Caco-2 (cell line): ENCODE measurements at regions not wholly inside any gene's neighbourhood (a gene's known extent, or its start where the extent isn't known, plus 50 kb on each side); places are given as distances from the start of the nearest gene placed in this dataset.

Experiments used
- BruUV-seq: library from RNA; stranded (reverse); fragments of 400-500 nt; replicated peaks from 2 replicates; lab custom pipeline; 2021; lab: Mats Ljungman, UMichigan
- CTCF ChIA-PET: fragments of 300-600 bp; sonication (Branson Sonifier 250); formaldehyde crosslinking; loops from one replicate; lab custom pipeline; 2022; ENCODE audit warnings: antibody characterized with exemption; lab: Charles Lee
- POLR2A ChIA-PET: fragments of 300-600 bp; sonication (Branson Sonifier 250); formaldehyde crosslinking; loops from one replicate; lab custom pipeline; 2022; ENCODE audit warnings: antibody characterized with exemption; lab: Charles Lee
- DNase-seq, 2 experiments: peaks; one replicate each; pipeline versions ENCODE4 v3.0.0 to v3.0.0-alpha.2; 2020 to 2022
- H3K27me3 ChIP-seq: replicated peaks from 2 replicates; pipeline ENCODE4 v1.6.0; 2011; ENCODE audit warnings: low read length; ENCODE audit not compliant: control insufficient read depth, insufficient read depth
- H3K36me3 ChIP-seq: 2 replicates; pipeline ENCODE4 v1.5.1; 2011; ENCODE audit warnings: low read length; ENCODE audit not compliant: control insufficient read depth, insufficient read depth
- H3K4me1 ChIP-seq: fragments of 250-450 bp; sonication (Bioruptor Pico); 2 replicates; pipeline ENCODE4 v1.5.1; 2020; ENCODE audit warnings: mild to moderate bottlenecking
- H3K4me3 ChIP-seq: 2 replicates; pipeline ENCODE4 v1.5.1; 2011; ENCODE audit warnings: low read depth, mild to moderate bottlenecking, control low read depth, low read length
- H3K9me3 ChIP-seq: fragments of 250-450 bp; sonication (Bioruptor Pico); 2 replicates; pipeline ENCODE4 v1.5.1; 2020; ENCODE audit warnings: mild to moderate bottlenecking, moderate library complexity
- H3K27ac Mint-ChIP-seq: one replicate; pipeline ENCODE4 v1.8.0; 2022; ENCODE audit warnings: mixed read lengths; ENCODE audit not compliant: unreplicated experiment
- H3K27me3 Mint-ChIP-seq: one replicate; pipeline ENCODE4 v1.8.0; 2022; ENCODE audit warnings: mixed read lengths; ENCODE audit not compliant: insufficient read depth, unreplicated experiment
- H3K36me3 Mint-ChIP-seq: one replicate; pipeline ENCODE4 v1.8.0; 2022; ENCODE audit warnings: mild to moderate bottlenecking, mixed read lengths; ENCODE audit not compliant: insufficient read depth, unreplicated experiment
- H3K4me1 Mint-ChIP-seq: one replicate; pipeline ENCODE4 v1.8.0; 2022; ENCODE audit warnings: low read depth, mixed read lengths; ENCODE audit not compliant: unreplicated experiment
- H3K4me3 Mint-ChIP-seq: one replicate; pipeline ENCODE4 v1.8.0; 2022; ENCODE audit warnings: mild to moderate bottlenecking, moderate library complexity, mixed read lengths; ENCODE audit not compliant: unreplicated experiment
- H3K9me3 Mint-ChIP-seq: one replicate; pipeline ENCODE4 v1.8.0; 2022; ENCODE audit warnings: mixed read lengths; ENCODE audit not compliant: unreplicated experiment
- intact Hi-C: fragments of 100-400 bp; cut with micrococcal nuclease; formaldehyde crosslinking; loops from one replicate; pipeline ENCODE4 v1.10.0; 2022; ENCODE audit not compliant: unreplicated experiment
- TF ChIP-seq, protein P1 (sequence below), 2 experiments: fragments of 200-600 bp in 1 of 2; IDR thresholded peaks; 1 replicate in 1 of 2; 2 replicates in 1 of 2; pipeline versions ENCODE4 v1.5.1 to v1.8.0; 2011 to 2022; ENCODE audit warnings: antibody characterized with exemption in 1 of 2, control low read depth in 1 of 2, inconsistent platforms in 1 of 2, low read depth in 1 of 2, low read length in 1 of 2, mild to moderate bottlenecking in 1 of 2, moderate library complexity in 1 of 2; ENCODE audit not compliant: insufficient read depth in 1 of 2, severe bottlenecking in 1 of 2, unreplicated experiment in 1 of 2

DNA sequence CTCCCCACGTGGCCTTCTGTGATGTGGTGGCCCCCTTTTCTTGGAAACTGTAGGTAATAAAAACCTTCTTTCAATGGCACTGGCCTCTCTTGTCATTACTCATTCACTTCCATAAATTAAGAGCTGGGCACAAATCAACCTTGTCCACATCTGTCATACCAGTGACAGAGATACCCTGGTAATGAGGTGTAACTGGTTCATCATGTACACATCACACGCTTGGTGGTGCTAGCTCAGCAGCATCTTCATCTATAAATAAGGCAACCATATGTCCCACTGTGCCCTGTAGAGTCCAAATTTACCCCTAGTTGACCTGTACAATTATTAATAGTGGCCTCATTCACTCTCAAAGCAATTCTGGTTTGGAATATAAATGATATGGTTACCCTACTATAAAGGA lies 245.6 kb downstream of the HIVEP2 start:
- Histone ChIP-seq H3K27me3 (no peaks in the 10 kb centered on the region; the same call in 1 of the 2 replicates), H3K4me1 (no peaks in the 10 kb centered on the region), H3K4me3 (no peak overlapping the region), H3K36me3 (no peaks in the 10 kb centered on the region), H3K9me3 (no peaks in the 10 kb centered on the region)
- intact Hi-C loops = loop anchor here (10.0 kb wide), 1 partner anchor 795 kb away; no protein-coding TSS in a partner anchor
- ChIA-PET POLR2A (no interaction called here), CTCF (no interaction called here)
- H3K9me3 Mint-ChIP-seq = no peaks in the 10 kb centered on the region
- TF ChIP-seq, protein P1, sequence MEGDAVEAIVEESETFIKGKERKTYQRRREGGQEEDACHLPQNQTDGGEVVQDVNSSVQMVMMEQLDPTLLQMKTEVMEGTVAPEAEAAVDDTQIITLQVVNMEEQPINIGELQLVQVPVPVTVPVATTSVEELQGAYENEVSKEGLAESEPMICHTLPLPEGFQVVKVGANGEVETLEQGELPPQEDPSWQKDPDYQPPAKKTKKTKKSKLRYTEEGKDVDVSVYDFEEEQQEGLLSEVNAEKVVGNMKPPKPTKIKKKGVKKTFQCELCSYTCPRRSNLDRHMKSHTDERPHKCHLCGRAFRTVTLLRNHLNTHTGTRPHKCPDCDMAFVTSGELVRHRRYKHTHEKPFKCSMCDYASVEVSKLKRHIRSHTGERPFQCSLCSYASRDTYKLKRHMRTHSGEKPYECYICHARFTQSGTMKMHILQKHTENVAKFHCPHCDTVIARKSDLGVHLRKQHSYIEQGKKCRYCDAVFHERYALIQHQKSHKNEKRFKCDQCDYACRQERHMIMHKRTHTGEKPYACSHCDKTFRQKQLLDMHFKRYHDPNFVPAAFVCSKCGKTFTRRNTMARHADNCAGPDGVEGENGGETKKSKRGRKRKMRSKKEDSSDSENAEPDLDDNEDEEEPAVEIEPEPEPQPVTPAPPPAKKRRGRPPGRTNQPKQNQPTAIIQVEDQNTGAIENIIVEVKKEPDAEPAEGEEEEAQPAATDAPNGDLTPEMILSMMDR (IDR thresholded peaks at IDR 0.05; ENCODE audit: insufficient read depth in 1 of 2, low read depth in 1 of 2, low read length in 1 of 2, severe bottlenecking in 1 of 2, unreplicated experiment in 1 of 2) = no peak
- H3K27me3 Mint-ChIP-seq = peaks cover 5% of the 10 kb centered on the region
- no peaks in the 10 kb centered on the region for H3K36me3 Mint-ChIP-seq
- no peak for DNase-seq
- BruUV-seq = no TSS peak
- H3K4me3 Mint-ChIP-seq = no peak overlapping the region
- H3K4me1 Mint-ChIP-seq = no peaks in the 10 kb centered on the region
- H3K27ac Mint-ChIP-seq = no peak overlapping the region

DNA sequence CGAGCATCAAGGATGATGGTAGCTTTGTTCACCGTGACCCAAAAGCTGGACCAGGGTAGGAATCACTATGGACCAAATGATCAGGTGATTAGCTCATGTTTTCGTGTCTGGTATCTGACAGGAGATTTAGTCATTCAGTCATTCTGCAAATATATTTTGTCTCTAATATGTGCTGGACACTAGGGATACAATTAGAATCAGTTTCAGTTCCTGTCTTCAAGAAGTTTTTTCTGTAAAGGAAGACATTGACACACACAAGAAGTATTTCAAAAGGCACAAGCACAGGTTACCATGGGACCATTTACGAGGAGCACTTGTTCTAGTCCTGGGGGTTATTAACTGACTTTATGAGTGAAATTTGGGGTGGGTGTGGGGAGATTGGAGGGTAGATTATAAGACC lies 244.9 kb downstream of the HIVEP2 start:
- no peaks in the 10 kb centered on the region for H3K4me1 Mint-ChIP-seq
- H3K4me3 Mint-ChIP-seq = no peak overlapping the region
- BruUV-seq = no TSS peak
- no peaks in the 10 kb centered on the region for H3K4me1 ChIP-seq
- H3K36me3 Mint-ChIP-seq = no peaks in the 10 kb centered on the region
- no peaks in the 10 kb centered on the region for H3K9me3 Mint-ChIP-seq
- no peak for DNase-seq
- ChIA-PET CTCF (no interaction called here), POLR2A (no interaction called here)
- peaks cover 3% of the 10 kb centered on the region for H3K27me3 Mint-ChIP-seq
- no peak overlapping the region for H3K27ac Mint-ChIP-seq
- no peak overlapping the region for H3K4me3 ChIP-seq
- no peaks in the 10 kb centered on the region for H3K9me3 ChIP-seq
- TF ChIP-seq, protein P1 (IDR thresholded peaks at IDR 0.05; ENCODE audit: insufficient read depth in 1 of 2, low read depth in 1 of 2, low read length in 1 of 2, severe bottlenecking in 1 of 2, unreplicated experiment in 1 of 2) = no peak
- no peaks in the 10 kb centered on the region for H3K36me3 ChIP-seq
- H3K27me3 ChIP-seq = no peaks in the 10 kb centered on the region; the same call in 1 of the 2 replicates
- intact Hi-C loops = no loop called here

DNA sequence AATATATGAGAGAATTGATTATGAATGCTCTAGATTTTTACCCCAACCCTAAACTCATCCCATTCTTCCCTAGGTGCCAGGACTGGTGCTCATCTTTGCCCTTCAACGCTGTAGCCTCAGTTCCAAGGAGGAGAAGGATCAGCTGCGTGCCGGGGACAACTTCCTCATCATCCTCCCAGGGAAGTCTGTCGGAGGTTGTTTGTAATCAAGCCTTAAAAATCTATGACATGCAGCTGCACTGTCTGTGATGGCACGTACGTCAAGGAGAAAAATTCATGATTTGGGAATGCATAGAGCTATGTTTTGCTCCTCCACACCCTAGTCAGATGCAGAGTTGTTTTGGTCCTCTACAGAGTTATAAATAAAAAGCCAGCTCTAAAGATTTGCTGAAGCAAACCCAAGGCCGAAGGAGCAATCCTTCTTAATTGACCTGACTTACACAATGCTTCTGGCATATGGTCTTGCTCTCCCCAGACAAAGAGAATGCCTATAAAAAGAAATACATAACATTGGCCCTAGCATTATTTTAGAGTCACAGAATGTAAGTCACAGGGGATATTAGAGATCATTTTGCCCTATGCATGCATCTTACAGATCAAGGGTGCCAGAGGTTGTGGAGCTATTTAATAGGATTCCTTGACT lies 244.2 kb downstream of the HIVEP2 start:
- TF ChIP-seq, protein P1 (IDR thresholded peaks at IDR 0.05; ENCODE audit: insufficient read depth in 1 of 2, low read depth in 1 of 2, low read length in 1 of 2, severe bottlenecking in 1 of 2, unreplicated experiment in 1 of 2) = no peak
- no peaks in the 10 kb centered on the region for H3K36me3 Mint-ChIP-seq
- H3K4me3 ChIP-seq = no peak overlapping the region
- H3K36me3 ChIP-seq = no peaks in the 10 kb centered on the region
- no peak overlapping the region for H3K27ac Mint-ChIP-seq
- no peaks in the 10 kb centered on the region for H3K9me3 ChIP-seq
- no peak for DNase-seq
- peaks cover 3% of the 10 kb centered on the region for H3K27me3 Mint-ChIP-seq
- H3K27me3 ChIP-seq = no peaks in the 10 kb centered on the region; the same call in 1 of the 2 replicates
- no peaks in the 10 kb centered on the region for H3K9me3 Mint-ChIP-seq
- H3K4me1 Mint-ChIP-seq = no peaks in the 10 kb centered on the region
- BruUV-seq = no TSS peak
- intact Hi-C loops = no loop called here
- POLR2A ChIA-PET = no interaction called here
- H3K4me3 Mint-ChIP-seq = no peak overlapping the region
- no peaks in the 10 kb centered on the region for H3K4me1 ChIP-seq
- CTCF ChIA-PET = interaction anchor here (0.6 kb wide), 1 partner anchor 223 kb away, joined by 3 read pairs; no protein-coding TSS in a partner anchor
